Esophagus squamous epithelium (tissue), 4 donors: ENCODE measurements at regions not wholly inside any gene's neighbourhood (a gene's known extent, or its start where the extent isn't known, plus 50 kb on each side); places are given as distances from the start of the nearest gene placed in this dataset.

Experiments
- POLR2A ChIP-seq, 4 donors: fragments of 450-650 bp; IDR thresholded peaks; one replicate each; pipeline ENCODE4 v1.6.1; 2017; ENCODE audit warnings: antibody characterized with exemption in 4 of 4, mild to moderate bottlenecking in 4 of 4, moderate library complexity in 3 of 4
- TF ChIP-seq, protein P1 (sequence below), 6 experiments: fragments of 450-650 bp in 4 of 6; fragments of 200-600 bp in 2 of 6; sonication (generic) in 2 of 6; IDR thresholded peaks; one replicate each; pipeline ENCODE4 v1.5.1; 2016 to 2019; ENCODE audit warnings: antibody characterized with exemption in 6 of 6, mild to moderate bottlenecking in 4 of 6, moderate library complexity in 4 of 6

- TF ChIP-seq POLR2A (IDR thresholded peaks at IDR 0.05): no peak
- TF ChIP-seq, protein P1, sequence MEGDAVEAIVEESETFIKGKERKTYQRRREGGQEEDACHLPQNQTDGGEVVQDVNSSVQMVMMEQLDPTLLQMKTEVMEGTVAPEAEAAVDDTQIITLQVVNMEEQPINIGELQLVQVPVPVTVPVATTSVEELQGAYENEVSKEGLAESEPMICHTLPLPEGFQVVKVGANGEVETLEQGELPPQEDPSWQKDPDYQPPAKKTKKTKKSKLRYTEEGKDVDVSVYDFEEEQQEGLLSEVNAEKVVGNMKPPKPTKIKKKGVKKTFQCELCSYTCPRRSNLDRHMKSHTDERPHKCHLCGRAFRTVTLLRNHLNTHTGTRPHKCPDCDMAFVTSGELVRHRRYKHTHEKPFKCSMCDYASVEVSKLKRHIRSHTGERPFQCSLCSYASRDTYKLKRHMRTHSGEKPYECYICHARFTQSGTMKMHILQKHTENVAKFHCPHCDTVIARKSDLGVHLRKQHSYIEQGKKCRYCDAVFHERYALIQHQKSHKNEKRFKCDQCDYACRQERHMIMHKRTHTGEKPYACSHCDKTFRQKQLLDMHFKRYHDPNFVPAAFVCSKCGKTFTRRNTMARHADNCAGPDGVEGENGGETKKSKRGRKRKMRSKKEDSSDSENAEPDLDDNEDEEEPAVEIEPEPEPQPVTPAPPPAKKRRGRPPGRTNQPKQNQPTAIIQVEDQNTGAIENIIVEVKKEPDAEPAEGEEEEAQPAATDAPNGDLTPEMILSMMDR (IDR thresholded peaks at IDR 0.05): no peak
Observed at GRCh38 chr5:142508591-142508990, 177.3 kb downstream of the FGF1 start.
